ENCODE measurements at regions not wholly inside any gene's neighbourhood (a gene's known extent, or its start where the extent isn't known, plus 50 kb on each side); places are given as distances from the start of the nearest gene placed in this dataset.

DNA sequence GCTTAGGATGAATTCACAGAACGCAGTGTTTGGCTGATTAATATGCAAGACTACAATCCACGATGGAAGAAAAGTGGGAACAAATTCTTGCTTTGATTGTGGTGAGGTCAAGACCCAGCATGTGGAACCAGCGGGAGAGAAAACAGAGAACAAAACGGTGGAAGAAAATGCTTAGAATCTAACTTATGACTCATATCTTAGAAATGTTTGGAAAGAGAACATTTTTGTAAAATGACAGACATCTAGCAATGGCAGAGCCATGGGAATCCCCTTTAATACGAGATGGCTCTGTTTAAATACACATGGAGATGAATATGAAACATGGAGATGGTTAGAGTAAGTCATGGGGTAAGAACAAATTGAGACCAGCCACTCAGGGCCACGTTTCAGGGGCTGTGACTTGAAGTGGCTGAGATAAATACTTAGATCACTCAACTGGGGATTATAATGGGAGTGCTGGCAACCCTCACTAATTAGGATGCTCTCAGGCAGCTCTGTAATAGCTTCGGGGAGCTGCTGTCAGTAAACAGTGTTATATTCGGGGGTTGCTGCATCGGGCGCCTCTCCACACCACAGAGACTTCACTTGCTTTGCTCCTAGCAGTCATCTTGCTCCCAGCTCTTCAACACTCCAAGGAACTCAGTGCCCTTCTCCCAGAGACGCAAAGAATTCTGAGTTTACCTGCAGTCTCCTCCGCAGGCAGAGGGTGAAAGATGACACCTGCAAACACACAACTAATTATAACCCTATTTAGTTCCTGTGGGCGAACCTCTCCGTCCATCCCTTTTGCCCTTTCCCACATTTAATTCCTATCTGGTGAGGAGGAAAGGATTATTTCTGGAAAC, 68.0 kb upstream of the ONECUT1 start:
- no peak for DNase-seq

DNA sequence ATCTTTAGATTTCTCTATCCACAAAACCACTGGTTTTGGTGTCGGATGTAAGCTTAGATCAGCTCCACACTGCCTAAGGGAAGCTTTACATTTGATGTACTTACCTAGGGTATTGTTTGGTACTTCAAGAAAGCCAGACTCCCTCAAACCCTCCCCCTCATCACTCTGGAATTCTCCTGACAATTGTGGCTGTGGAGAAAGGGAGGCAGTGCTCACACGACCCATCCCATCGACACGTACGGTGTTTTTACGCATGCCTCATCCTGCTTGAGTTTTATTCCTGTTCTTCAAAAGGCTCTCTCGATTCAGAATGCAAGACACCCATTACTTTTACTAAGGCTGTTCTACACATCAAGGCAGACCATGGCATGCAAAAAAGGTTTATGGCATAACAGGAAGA, 67.3 kb upstream of the ONECUT1 start:
- DNase-seq, result no peak

DNA sequence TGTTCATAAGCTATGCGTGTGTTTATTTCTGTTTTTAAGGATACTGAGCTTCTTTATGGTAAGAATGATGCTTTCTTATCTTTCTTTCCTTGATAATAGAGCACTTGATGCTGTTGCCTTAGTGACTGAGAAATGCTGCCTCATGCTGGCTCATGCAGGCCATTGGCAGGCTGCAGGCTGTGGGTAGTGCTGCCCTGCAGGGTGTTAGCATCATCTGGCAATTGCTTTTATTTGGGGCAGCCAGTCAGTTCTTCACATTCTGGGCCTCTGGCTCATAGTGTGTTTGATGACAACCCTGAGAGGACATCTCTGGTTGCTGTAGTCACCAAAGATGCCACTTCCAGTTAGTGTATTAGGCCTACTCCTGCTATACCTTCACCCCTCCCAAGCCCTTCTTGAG, 66.2 kb upstream of the ONECUT1 start:
- DNase-seq, result no peak

DNA sequence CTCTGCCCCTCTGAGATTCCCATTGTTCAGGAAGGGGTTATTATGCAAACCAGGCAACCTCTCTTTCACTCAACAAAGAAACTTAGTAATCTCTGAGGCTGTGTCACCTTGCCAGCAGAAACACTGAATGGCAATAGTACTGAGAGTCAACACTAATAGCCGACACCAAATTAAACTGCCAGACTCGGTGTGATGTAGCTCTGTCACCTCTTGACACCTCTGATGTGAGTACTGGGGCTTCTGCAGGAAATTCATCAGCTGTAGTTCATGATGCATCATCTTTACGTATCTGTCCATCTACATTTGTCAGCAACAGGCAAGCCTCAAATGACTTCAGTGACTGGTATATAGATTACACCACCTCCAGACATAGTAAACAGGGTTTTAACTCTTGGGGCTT, 65.0 kb upstream of the ONECUT1 start:
- DNase-seq, result no peak

DNA sequence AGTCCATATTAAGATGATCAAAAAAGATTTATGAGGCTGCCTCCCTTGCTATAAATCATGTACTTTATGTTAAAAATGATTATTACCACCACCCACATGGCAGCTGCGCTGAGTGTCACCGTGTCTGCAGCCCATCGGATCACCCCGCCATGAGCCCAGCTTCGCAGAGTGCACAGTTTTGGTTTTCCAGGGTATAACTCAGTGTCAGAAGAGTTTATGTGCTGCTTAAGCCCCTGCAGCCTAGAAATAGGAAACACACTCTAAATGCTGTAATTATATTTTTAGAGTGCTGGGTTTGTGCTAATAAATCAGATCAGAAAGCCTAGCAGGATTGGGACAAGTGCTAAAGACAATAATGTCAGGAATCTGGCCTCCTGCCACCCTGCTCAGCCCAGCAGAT, 54.7 kb upstream of the ONECUT1 start:
- DNase-seq, result no peak

Measured in NCI-H1436 (cell line).